ENCODE measurements at regions not wholly inside any gene's neighbourhood (a gene's known extent, or its start where the extent isn't known, plus 50 kb on each side); places are given as distances from the start of the nearest gene placed in this dataset.

GRCh38 chr16:81151648-81152310 lies 55.6 kb upstream of the GCSH start:
- Histone ChIP-seq H2BK5ac (ENCODE audit: low read depth, low read length) (no peak overlapping the region), H2BK12ac (ENCODE audit: low read depth, low read length) (no peak overlapping the region), H3K4me2 (ENCODE audit: insufficient read depth in 1 of 2, low read depth in 2 of 2, low read length in 2 of 2) (no peak overlapping the region), H3K18ac (ENCODE audit: extremely low read depth, low read length) (no peak overlapping the region), H2BK120ac (replicated peaks; ENCODE audit: low read depth, low read length) (no peak overlapping the region), H3K27me3 (replicated peaks in 1 of 4; ENCODE audit: control insufficient read depth in 3 of 4, extremely low read depth in 1 of 4, insufficient read depth in 3 of 4, low read length in 3 of 4) (no peaks in the 10 kb centered on the region), H3K14ac (ENCODE audit: insufficient read length) (no peak overlapping the region), H3K27ac (ENCODE audit: low read depth, low read length) (no peak overlapping the region), H3K23me2 (ENCODE audit: low read depth, low read length) (no peaks in the 10 kb centered on the region), H4K20me1 (replicated peaks in 1 of 2; ENCODE audit: control insufficient read depth in 1 of 2, insufficient read depth in 2 of 2, low read length in 2 of 2) (no peaks in the 10 kb centered on the region), H4K8ac (ENCODE audit: extremely low read depth, insufficient read depth, low read length) (no peak overlapping the region), H2AFZ (ENCODE audit: low read length) (no peak overlapping the region), H3K79me2 (ENCODE audit: control insufficient read depth in 1 of 2, insufficient read depth in 2 of 2, low read length in 2 of 2) (no peaks in the 10 kb centered on the region), H3K4me3 (ENCODE audit: extremely low read depth in 1 of 4, insufficient read depth in 2 of 4, low read depth in 3 of 4, low read length in 4 of 4) (no peak overlapping the region), H3K36me3 (ENCODE audit: control insufficient read depth in 2 of 4, insufficient read depth in 4 of 4, low read length in 3 of 4) (no peaks in the 10 kb centered on the region), H3K23ac (ENCODE audit: insufficient read length) (no peak overlapping the region), H3K56ac (replicated peaks; ENCODE audit: insufficient read length, low read depth, low read length) (no peak overlapping the region), H3K9me3 (ENCODE audit: insufficient read depth in 2 of 2, low read depth in 1 of 2, low read length in 1 of 2) (no peaks in the 10 kb centered on the region), H3K9ac (replicated peaks in 1 of 4; ENCODE audit: extremely low read depth in 1 of 4, low read depth in 3 of 4, low read length in 3 of 4) (no peak overlapping the region), H3K79me1 (ENCODE audit: low read depth, low read length) (no peaks in the 10 kb centered on the region), H2BK20ac (ENCODE audit: low read length) (no peak overlapping the region), H3K4me1 (replicated peaks in 1 of 4; ENCODE audit: control insufficient read depth in 3 of 4, insufficient read depth in 4 of 4, low read length in 3 of 4) (no peaks in the 10 kb centered on the region), H2BK15ac (ENCODE audit: low read length) (no peak overlapping the region), H3K4ac (replicated peaks; ENCODE audit: insufficient read length, low read depth, low read length) (no peak overlapping the region), H2AK5ac (ENCODE audit: low read depth, low read length) (no peak overlapping the region), H4K5ac (ENCODE audit: insufficient read length, low read depth, low read length) (no peak overlapping the region), H4K91ac (replicated peaks; ENCODE audit: insufficient read length, low read length) (no peak overlapping the region)
- no peak for FAIRE-seq
- TF ChIP-seq CBX5 (IDR thresholded peaks at IDR 0.05; ENCODE audit: low read depth, low read length) = no peak
- no peak for DNase-seq (ENCODE audit: low read depth in 1 of 2, low spot score in 2 of 2)
- ChIA-PET POLR2A (ENCODE audit: partially characterized antibody) (interaction anchor here (0.7 kb wide), 1 partner anchor 114 kb away, joined by 3 read pairs; no protein-coding TSS in a partner anchor), CTCF (ENCODE audit: partially characterized antibody) (interaction anchor here (0.8 to 3.2 kb wide), 4 partner anchors 9 to 54 kb away, joined by 3 to 13 read pairs (median 3); no protein-coding TSS in a partner anchor)
- WGBS, 2 experiments (ENCODE audit: extremely low coverage in 1 of 2, insufficient coverage in 1 of 2, insufficient read length in 1 of 2, insufficient replicate concordance in 2 of 2, low coverage in 1 of 2, low lambda C conversion rate in 2 of 2, missing lambda C conversion rate in 1 of 2) = 79% methylated on average over 13 of the region's 13 CpGs; no CpG with 5 or more reads in 1 of the 2 experiments

Data from H1 (cell line).